ENCODE measurements at regions not wholly inside any gene's neighbourhood (a gene's known extent, or its start where the extent isn't known, plus 50 kb on each side); places are given as distances from the start of the nearest gene placed in this dataset.

DNA sequence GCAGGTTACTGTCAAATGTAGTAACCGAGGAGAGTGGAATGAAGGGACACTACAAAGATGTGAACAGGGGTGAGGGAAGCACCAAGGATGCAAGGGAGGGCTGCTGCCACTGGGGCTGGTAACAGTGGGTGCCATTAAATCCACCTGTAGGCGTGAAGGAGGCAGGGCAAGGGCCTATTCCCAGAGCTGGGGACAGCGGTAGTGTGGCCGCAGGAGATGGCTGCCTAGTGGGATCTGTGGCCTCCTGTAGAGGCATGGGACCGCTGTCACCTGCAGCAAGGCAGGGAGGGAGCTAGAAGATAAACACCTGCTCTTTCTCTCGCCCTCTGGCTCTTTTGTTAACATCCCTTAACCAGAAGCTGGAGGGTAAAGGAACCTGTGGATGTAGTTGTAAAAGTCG, 80.5 kb upstream of the CNIH3 start:
- no peak for DNase-seq (ENCODE audit: low spot score)
- ChIA-PET POLR2A (ENCODE audit: low non-redundant PET) (no interaction called here), CTCF (interaction anchor here (0.6 kb wide), 2 partner anchors 288 to 393 kb away, joined by 3 to 4 read pairs; no protein-coding TSS in a partner anchor)
- H3K27ac ChIP-seq = no peak overlapping the region
- TF ChIP-seq, protein P1, sequence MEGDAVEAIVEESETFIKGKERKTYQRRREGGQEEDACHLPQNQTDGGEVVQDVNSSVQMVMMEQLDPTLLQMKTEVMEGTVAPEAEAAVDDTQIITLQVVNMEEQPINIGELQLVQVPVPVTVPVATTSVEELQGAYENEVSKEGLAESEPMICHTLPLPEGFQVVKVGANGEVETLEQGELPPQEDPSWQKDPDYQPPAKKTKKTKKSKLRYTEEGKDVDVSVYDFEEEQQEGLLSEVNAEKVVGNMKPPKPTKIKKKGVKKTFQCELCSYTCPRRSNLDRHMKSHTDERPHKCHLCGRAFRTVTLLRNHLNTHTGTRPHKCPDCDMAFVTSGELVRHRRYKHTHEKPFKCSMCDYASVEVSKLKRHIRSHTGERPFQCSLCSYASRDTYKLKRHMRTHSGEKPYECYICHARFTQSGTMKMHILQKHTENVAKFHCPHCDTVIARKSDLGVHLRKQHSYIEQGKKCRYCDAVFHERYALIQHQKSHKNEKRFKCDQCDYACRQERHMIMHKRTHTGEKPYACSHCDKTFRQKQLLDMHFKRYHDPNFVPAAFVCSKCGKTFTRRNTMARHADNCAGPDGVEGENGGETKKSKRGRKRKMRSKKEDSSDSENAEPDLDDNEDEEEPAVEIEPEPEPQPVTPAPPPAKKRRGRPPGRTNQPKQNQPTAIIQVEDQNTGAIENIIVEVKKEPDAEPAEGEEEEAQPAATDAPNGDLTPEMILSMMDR (conservative IDR thresholded peaks at IDR 0.05; ENCODE audit: low read depth) = no peak

DNA sequence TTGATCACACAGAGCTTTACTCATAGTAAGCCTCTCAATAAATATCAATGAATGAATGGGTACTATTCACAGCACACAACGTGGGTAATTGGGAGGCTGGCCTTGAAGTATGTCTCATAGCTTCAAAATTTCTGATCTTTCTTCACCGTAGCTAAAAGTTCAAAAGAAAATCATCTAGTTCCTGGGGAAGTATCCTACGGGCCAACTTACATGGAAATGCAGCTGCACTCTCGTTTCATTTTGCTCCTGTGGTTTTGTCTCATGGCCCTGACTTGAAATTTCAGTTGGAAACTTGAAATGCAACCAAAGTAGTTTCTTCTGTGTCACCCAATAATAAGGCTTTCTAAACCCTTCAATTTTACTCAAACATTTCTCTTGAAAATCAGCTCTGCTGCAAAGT, 76.1 kb upstream of the CNIH3 start:
- ChIA-PET POLR2A (ENCODE audit: low non-redundant PET) (no interaction called here), CTCF (interaction anchor here (0.6 kb wide), 1 partner anchor 27 kb away, joined by 4 read pairs; no protein-coding TSS in a partner anchor)

DNA sequence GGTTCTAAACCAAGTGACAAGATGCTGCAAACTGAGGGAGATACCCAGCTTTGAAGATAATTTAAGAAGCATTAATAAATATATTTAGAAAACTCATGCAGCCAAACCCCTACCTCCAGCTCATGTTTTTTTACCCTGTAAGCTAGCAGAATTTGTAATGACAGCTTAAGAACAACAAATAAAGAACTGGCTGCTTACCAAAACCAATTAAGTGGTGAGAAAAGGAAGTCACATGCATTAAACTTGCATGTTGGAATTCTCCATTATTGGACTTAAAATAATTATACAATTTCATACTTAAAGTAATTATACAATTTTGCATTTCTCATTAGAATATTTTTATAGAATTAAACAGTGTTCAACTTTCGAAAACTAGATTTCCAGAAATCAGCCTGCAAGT, 75.6 kb upstream of the CNIH3 start:
- CTCF ChIA-PET = interaction anchor here (0.6 kb wide), 1 partner anchor 28 kb away, joined by 4 read pairs; no protein-coding TSS in a partner anchor
- no peak overlapping the region for H3K27ac ChIP-seq
- POLR2A ChIA-PET (ENCODE audit: low non-redundant PET) = no interaction called here

More for the DNA sequence above, 76.1 kb upstream of the CNIH3 start:
- TF ChIP-seq, protein P1 (conservative IDR thresholded peaks at IDR 0.05; ENCODE audit: low read depth) = no peak
- H3K27ac ChIP-seq = no peak overlapping the region
- DNase-seq (ENCODE audit: low spot score) = no peak

DNA sequence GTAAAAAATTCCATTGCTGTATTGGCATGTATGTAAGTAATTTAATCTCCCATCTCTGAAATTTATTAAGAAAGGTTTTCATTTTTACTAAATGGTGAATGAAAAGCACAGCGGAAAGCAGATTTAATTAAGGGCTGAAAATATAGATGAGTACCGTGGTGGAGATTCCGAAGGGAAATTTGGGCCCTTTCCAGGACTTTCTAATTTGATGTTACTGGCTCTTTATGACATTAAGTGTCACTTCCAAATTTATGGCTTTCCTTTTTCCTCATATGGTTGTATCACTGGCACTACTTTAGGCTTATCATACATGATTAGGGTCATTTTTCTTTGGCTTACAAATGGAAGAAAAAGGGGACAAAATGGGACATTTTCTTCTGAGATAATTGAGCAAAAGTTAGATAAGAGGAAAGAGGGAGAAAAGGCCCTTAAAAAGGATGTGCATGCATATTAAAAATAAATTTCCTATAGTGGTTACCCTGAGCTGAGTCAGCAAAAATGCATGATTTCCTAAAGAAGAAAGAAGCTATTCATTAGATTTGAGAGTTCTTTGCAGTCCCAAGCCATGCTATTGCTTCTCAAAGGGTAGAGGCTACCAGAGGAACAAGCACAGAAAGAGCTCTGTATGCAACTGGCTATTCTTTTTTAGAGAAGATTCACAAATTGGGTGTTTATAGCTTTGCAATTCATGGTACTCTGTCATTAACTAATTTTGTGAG, 74.9 kb upstream of the CNIH3 start:
- DNase-seq (ENCODE audit: low spot score) = no peak
- CTCF ChIA-PET = no interaction called here
- TF ChIP-seq, protein P1 (conservative IDR thresholded peaks at IDR 0.05; ENCODE audit: low read depth) = no peak
- H3K27ac ChIP-seq = no peak overlapping the region
- POLR2A ChIA-PET (ENCODE audit: low non-redundant PET) = no interaction called here

More for the DNA sequence above, 75.6 kb upstream of the CNIH3 start:
- no peak for DNase-seq (ENCODE audit: low spot score)
- TF ChIP-seq, protein P1 (conservative IDR thresholded peaks at IDR 0.05; ENCODE audit: low read depth) = no peak

DNA sequence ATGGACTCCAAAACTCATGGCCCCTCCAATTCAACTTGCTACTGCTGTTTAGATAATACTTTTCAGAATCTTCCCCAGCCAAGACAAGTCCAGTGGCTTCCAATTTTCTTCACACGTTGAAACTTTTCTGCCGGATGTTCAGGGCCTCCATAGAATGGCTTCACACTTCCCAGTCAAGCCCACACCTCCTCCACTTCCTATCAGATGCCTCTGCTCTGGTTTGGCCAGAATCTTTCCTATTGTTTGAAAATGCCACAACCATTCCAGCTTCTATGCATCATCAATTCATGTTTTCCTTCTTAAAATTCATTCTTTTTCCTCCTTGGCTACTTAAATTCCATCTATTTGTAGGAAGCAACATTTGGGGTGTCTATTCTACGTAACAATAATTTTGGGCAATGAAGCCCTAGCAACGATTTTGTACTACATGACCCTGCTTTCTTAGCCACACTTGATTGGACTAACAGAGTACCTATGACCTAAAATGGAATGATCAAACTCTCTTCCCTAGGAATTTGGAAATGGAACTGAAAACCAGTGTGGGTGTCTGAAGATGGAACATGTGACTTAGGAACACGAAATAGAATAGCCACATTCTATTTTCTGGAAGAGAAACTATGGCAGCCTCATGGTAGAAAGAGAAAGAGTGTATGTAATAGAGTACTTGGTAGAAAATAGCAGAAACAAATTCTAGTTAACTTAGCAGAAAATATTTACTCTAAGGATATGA, 74.1 kb upstream of the CNIH3 start:
- no peak overlapping the region for H3K27ac ChIP-seq
- ChIA-PET POLR2A (ENCODE audit: low non-redundant PET) (no interaction called here), CTCF (no interaction called here)
- TF ChIP-seq, protein P1 (conservative IDR thresholded peaks at IDR 0.05; ENCODE audit: low read depth) = no peak
- DNase-seq (ENCODE audit: low spot score) = no peak

DNA sequence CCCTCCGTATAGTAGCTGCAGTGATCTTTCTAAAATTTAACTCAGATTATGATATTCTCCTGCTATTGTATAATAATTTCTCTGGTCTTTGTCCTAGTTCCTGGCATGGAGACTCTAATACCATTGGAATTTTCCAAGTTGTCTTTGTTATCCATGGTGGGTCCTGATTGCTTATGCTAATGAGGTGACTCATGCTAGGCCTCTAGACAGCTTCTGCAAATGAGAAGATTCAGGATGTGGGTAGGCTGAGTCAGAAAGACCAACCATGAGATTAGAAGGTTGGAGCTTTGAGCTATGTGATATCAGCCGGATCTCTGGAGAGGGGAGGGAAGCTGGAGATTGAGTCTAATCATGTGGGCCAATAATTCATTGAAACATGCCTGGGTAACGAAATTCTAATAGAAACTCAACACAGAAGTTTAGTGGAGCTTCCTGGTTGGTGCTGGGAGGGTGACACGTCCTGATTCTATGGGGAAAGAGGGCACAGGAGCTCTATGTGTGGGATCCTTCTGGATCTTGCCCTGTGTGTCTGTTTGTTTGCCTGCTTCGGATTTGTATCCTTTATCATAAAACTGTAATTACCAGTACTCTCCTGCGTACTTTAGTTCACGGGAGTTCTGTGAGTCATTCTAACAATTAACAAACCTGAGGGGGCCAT, 73.2 kb upstream of the CNIH3 start:
- TF ChIP-seq, protein P1 (conservative IDR thresholded peaks at IDR 0.05; ENCODE audit: low read depth) = no peak
- H3K27ac ChIP-seq = no peak overlapping the region
- CTCF ChIA-PET = interaction anchor here (0.6 kb wide), 1 partner anchor 8 kb away, joined by 3 read pairs; no protein-coding TSS in a partner anchor
- POLR2A ChIA-PET (ENCODE audit: low non-redundant PET) = no interaction called here
- peak; percentile 88 for DNase-seq (ENCODE audit: low spot score)
